Stomach (tissue), 4 donors: ENCODE measurements at regions not wholly inside any gene's neighbourhood (a gene's known extent, or its start where the extent isn't known, plus 50 kb on each side); places are given as distances from the start of the nearest gene placed in this dataset.

Experiments used
- POLR2A ChIP-seq, 4 donors: fragments of 450-650 bp; IDR thresholded peaks; one replicate each; pipeline ENCODE4 v1.6.1; 2016; ENCODE audit warnings: antibody characterized with exemption in 4 of 4, control low read depth in 2 of 4, mild to moderate bottlenecking in 1 of 4, moderate library complexity in 1 of 4
- TF ChIP-seq, protein P1 (sequence below), 7 experiments: fragments of 450-650 bp in 4 of 7; fragments of 200-600 bp in 3 of 7; sonication (generic) in 3 of 7; IDR thresholded peaks; one replicate each; pipeline ENCODE4 v1.5.1; 2016 to 2019; ENCODE audit warnings: antibody characterized with exemption in 7 of 7, control low read depth in 2 of 7, mild to moderate bottlenecking in 1 of 7

DNA sequence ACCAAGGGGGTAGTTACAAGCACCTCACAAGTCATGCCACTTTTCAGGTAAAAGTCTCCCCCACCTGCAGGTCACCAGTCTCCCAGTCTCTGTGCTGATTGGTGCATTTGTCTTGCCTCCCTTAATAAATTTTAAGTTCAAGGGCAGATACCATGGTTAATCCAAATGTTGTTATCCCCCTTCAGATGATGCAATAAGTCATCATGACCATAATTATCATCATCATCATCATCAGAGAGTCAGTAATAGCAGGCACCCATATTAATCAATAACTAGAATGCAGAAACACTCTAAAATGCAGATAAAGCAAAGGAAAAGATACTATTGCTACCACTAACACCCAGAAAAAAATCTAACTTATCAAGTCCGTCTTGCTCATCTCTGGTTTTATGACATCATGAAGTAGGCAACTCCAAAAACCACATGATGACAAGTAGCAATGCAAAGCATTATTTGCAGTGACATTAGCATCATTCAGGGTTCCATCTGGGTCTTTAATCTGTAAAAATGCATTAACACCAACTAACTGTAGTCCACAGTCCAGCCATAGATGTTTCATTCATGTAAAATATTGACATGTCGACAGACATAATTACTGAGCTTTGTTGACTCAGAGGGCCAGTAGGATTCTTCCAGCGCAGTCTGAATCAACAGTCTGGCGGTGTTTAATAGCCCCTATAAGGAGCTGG is 492.0 kb upstream of the RUNX1 start:
- TF ChIP-seq, protein P1, sequence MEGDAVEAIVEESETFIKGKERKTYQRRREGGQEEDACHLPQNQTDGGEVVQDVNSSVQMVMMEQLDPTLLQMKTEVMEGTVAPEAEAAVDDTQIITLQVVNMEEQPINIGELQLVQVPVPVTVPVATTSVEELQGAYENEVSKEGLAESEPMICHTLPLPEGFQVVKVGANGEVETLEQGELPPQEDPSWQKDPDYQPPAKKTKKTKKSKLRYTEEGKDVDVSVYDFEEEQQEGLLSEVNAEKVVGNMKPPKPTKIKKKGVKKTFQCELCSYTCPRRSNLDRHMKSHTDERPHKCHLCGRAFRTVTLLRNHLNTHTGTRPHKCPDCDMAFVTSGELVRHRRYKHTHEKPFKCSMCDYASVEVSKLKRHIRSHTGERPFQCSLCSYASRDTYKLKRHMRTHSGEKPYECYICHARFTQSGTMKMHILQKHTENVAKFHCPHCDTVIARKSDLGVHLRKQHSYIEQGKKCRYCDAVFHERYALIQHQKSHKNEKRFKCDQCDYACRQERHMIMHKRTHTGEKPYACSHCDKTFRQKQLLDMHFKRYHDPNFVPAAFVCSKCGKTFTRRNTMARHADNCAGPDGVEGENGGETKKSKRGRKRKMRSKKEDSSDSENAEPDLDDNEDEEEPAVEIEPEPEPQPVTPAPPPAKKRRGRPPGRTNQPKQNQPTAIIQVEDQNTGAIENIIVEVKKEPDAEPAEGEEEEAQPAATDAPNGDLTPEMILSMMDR (IDR thresholded peaks at IDR 0.05): no peak
- no peak for TF ChIP-seq POLR2A (IDR thresholded peaks at IDR 0.05)
